Germinal center (tissue), 1 donor: ENCODE measurements at regions not wholly inside any gene's neighbourhood (a gene's known extent, or its start where the extent isn't known, plus 50 kb on each side); places are given as distances from the start of the nearest gene placed in this dataset.

Source experiments
- DNase-seq: peaks from one replicate; pipeline ENCODE4 v3.0.0; 2012; ENCODE audit warnings: mixed read lengths, low spot score

DNA sequence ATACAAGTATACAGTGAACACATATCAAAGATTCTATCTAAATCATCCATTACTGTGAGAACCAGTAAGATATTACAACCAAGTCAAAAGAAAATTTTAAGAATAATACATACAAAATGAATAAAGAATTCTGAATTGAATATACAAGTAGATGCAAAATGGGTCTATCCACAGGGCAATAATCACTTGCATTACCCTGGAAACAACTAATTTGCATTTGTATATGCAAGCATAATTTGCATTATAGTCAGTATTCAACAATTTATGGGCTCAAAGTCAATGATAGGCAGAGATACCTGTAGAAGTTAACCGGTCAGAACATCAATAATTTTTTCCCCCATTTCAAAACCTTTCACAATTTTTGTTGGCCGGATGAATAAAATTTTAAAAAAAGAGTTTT lies 512.2 kb upstream of the ALCAM start:
- no peak for DNase-seq

DNA sequence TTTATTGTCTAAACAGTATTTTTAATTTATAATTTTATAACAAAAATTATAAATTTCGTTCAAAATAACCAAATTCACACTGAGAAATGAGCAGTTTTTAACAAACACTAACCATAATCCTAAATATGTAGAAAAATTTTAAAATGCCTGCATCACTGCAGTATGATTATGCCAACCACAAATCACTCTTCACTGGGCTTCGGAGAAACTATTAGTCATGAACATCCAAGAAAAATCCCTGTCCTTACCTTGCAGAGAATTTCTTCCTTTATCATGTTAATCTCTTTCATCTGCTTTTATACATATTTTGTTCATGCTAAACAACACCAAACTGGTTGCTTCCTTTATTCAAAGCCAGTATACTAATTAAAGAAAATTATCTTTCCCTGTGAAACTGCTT lies 511.0 kb upstream of the ALCAM start:
- DNase-seq = no peak

DNA sequence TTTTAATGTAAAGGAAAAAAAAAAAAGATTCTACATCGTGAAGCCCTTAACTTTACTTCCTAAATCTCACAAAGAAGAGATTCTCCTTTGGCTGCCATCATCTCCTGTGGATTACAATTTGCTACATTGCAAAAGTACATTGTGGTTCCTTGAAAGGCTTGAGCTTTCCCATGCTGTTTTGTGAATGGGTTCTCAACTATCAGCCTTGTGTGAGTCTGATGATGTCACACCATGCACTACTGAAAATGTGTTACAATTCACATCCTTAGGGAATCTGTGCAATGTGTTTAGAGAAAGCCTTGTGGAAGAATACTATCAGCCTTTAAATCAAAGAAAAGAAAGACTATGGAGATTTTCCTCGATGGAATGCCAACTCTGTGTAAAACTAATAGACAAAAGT lies 510.0 kb upstream of the ALCAM start:
- DNase-seq = no peak

DNA sequence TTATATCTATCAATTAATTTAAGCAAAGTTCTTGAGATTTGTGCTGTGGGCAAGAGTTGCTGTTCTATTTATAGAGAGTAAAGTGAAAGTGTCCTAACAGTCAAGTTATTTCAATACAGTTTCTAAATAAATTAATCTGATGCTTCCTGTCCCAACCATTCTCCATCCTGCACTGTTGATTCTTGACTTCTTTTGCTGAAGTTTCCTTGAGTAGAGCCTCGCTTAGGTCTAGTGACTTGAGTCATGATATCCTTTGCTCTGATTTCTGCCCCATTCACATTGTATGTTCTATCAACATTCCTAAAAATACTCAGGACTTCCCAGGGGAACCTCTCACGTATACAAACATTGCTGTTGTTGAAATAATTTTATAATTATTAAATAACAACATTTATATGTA lies 498.4 kb upstream of the ALCAM start:
- no peak for DNase-seq

DNA sequence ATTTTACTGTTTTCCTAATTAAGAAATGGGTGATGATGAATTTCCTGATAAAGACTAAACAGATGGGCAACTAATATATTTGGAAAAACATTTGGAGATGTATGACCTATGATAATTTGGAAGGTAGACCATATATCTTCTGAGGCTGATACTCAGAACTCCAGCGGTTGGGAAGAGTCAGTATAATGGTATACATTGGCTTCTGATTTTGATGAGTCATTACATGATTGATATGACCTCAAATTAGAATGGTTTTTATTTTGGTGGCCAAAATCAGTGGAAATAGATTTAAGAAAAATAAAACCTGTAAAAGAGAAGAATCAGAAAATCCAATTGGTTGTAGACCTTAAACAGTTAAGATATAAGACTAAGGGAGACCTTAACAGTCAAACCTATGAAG lies 496.4 kb upstream of the ALCAM start:
- DNase-seq = no peak

DNA sequence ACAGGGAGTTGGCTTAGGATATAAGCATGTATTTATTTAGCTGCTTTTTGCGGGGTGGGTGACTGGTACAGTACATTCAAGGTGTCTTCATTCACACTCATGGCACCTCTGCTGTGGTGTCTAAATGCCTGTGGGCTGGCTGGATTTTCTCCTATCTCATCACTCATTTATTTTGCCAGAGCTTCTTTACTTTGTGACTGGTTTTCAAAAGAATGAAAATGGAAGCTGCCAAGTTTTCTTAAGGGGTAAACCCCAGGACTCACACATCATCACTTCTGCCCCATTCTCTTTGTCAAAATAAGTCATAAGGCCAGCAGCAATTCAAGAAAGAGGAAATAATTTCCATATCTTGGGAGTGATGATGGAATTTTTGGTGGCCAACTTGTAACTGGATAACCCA lies 493.4 kb upstream of the ALCAM start:
- no peak for DNase-seq

DNA sequence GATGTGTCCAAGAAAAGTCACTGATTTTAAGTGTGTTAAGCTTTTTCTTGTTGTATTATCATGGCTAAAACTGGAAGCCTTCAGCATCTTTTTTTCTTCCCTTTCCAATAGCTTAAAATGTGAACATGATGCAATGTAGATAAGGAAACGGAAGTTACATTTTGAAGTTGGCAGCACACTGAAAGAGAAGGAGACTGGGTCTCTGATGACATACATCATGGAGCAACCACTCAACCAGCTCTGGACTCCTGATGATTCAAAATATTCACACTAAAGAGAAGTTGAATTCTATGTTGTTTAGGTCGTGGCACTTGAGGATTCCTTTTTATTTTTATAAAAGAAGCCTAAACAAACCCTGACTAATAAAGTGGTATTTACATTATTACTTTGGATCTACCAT lies 488.3 kb upstream of the ALCAM start:
- DNase-seq = no peak

DNA sequence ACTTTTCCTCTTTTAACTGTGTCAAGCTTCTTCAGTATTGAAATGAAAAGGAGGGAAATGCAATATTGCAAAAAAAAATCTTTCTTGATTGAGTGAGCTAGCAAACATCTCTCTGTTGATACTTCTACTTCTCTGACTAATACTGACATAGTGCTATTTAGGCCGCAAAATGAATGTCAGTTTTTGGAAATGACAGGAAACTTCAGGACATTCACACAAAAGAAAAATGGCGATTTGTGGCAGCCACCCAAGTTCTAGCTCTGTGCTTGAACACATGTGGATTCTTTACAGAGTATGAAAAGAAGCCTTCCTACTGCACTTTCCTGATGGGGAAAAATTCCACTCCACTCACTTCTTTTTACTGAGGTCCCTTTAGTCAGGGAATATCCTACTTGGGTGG lies 486.8 kb upstream of the ALCAM start:
- DNase-seq = no peak

DNA sequence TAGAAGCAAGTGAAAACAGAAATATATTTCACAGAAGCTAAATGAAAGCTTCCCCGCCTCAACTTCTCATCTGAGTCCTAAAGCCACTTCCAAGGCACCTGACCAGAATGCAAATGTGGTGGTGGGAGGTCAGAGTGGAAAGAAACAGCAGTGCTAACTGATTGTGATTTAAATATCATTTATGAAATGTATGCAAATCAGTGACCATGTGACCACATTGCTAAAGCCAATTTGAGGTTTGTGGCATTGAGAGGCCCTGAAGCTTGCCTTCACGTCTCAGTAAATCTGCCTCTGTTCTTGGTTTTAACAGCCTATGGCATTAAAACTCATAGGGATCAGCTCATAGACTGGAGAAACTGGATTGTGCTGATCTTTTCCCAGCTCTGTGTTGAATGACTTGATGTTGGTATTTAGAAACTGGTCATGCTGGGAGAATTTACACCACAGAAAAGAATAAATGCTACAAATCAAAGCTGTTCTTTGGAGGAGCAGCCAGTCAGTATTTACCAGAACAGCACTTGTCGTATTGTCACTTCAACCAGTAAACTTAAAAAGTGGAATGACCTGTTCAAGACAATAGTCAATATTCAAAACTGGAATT lies 481.4 kb upstream of the ALCAM start:
- DNase-seq = no peak

DNA sequence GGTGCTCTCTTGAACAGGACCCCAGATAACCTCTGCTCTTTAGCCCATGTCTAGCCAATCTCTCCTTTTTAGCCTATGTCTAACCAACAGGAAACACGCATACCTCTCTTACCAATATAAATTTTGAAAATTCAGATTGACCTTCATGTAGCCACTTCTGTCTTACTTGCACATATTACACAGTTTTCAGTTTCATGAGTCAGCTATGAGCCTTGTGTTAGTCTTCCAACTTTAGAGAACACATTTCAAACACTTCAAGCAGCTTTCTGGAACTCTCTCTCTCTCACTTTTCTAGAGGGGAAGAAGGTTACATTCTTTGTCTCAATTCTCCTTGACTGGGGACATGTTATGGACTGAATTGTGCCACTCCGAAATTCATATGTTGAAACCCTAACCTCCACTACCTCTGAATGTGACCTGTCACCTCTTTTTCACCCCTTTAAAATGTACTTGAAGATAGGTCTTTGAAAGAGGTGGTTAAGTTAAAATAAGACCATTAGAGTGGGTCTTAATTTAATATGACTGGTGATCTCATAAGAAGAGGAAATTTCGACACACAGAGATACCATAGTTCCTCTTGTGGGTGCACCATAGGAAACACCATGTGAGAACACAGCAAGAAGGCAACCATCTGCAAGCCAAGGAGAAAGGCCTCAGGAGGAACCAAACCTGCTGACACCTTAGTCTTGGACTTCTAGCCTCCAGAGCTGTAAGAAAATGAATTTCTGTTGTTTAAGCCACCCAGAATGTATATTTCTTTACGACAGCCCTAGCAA lies 480.3 kb upstream of the ALCAM start:
- DNase-seq = no peak

DNA sequence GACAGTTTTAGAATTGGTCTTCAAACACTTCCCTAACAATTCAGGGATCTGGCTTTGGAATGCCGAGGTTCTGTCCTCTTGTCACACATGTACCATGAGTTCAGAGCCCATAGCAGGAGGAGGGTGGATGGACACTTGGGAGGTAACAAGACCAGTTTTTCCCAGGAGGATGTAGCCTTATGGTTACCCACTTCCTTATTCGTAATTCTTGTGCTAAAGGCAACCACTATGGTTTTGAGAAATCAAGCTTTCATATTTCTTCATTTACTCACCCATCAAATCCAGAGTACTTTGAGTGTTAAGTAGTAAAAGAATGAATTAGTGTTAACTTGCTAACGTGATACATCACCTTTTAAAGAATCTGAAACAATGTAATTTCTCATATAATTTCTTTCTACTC lies 479.6 kb upstream of the ALCAM start:
- DNase-seq = no peak

DNA sequence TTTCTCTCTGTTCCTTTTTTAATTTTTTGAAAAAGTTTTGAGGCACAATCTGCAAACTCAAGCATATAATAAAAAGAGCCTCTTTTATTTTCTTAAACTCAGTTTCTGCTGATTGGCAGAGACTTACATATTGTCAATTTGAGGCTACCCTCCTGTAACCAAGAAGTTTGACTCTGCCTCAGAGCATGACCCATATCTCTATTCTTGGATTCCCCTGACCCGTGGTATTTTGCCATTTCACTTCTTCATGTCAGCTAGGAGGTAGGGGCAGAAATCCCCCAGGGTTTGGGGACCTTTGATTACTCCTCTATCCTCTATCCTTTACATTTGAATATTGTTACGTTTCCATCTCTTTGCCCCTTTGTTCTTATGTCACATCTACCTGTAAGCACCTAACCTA lies 479.1 kb upstream of the ALCAM start:
- no peak for DNase-seq

DNA sequence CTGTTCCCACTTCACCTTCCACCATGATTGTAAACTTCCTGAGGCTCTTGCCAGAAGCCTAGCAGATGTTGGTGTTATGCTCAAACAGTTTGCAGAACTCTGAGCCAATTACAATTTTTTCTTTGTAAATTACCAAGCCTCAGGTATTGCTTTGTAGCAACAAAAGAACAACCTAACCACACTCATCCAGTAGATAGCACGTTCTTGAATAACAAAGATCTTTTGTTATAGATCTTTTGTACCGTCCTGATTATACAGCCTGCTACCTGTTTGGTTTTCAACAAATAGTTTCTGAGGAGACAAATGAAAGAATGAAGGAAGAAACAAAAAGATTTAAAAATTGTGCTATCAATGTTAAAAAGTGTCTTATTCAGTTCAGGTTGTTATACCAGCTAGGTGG lies 474.7 kb upstream of the ALCAM start:
- no peak for DNase-seq

DNA sequence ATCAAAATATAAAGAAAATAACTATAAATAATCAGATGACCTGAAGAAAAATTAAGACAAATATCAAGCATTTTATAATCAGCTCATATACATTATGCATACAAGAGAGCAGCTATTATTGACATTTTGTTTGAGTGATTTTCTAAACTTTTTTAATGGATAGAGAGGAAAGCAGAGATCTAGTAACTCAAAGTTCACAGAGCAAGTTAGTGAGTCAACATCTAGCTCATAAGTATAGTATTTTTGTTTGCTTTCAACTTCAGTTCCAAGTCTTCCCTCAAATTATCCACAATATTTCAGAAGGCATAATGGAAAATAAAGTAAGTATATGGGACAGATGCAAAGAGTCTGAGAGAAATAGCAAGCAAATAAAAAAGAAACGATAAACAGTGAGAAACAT lies 470.1 kb upstream of the ALCAM start:
- no peak for DNase-seq

DNA sequence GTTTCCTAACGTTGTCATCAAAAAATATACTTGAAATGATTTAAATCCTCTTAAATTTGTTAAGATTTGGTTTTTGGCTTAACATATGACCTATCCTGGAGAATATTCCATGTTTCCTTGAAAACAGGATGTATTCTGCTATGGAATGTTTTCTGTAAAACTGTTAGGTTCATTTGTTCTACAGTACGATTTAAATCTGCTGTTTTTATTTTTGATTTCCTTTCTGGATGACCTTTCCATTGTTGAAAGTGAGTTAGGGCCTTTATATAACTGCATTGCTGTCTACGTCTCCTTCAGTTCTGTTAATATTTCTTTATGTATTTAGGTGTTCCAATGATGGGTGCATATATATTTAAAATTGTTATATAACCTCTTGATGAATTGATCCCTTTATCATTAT lies 465.3 kb upstream of the ALCAM start:
- DNase-seq = no peak

DNA sequence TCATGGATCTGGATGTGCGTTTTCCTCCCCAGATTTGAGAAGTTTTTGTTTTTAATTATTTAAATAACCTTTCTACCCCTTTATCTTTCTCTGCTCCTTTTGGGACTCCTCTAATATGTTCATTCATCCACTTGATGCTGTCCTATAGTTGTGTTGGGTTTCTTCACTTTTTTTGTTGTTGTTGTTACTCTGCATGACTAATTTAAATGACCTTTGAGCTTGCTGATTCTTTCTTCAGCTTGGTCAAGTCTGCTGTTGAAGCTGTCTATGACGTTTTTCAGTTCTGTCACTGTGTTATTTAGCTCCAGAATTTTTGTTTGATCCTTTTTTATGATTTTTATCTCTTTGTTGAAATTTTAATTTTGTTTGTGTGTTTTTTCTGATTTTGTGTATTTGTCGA lies 463.6 kb upstream of the ALCAM start:
- no peak for DNase-seq

DNA sequence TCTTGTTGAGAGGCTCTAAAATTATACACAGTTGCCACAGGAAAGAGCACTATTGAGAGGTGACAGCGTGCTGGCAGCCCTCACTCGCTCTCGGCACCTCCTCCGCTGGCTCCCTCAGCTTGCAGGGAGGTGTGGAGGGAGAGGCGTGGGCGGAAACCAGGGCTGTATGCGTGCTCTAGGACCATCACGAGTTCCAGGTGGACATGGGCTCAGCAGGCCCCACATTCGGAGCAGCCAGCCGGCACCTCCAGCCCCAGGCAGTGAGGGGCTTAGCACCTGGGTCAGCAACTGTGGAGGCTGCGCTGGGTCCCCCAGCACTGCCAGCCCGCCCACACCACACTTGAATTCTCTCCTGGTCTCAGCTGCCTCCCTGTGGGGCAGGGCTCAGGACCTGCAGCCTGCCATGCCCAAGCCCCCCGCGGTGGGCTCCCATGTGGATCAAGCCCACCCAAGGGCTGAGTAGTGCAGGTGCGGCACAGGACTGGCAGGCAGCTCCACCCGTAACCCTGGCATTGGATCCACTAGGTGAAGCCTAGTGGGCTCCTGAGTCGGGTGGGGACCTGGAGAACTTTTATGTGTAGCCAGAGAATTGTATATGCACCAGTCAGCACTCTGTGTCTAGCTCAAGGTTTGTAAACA lies 460.6 kb upstream of the ALCAM start:
- DNase-seq = no peak

DNA sequence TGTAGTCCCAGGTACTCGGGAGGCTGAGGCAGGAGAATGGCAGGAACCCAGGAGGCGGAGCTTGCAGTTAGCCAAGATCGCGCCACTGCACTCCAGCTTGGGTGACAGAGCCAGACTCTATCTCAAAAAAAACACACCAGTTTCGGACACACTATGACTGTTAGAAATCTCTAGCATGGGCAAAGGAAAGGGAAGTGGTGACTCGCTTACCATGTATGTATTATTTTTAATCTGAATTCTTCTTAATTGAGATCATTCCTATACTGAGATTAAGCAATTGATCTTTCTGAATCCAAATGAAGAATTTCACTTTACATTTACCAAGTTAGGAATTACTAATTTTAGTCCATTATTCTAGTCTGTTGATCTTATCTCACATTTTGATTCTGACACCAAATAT lies 459.2 kb upstream of the ALCAM start:
- no peak for DNase-seq

DNA sequence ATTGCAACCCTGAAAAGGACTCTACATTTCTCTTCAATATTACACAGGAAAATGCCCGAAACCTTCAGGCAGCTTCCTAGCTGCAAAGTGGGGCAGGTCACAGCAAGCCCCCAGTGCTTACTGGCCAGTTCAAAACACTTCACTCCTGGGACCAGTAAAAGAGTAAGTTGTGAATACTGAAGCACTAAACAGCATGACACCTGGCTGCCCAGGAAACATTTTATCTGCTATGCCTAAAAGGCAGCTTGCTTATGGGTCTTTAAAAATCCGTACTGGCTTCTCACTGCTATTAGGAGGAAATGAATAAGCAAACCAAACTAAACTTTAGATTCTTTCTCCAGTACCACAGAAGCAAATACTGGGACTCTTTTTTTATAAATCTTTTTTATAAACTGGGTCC lies 457.9 kb upstream of the ALCAM start:
- no peak for DNase-seq

DNA sequence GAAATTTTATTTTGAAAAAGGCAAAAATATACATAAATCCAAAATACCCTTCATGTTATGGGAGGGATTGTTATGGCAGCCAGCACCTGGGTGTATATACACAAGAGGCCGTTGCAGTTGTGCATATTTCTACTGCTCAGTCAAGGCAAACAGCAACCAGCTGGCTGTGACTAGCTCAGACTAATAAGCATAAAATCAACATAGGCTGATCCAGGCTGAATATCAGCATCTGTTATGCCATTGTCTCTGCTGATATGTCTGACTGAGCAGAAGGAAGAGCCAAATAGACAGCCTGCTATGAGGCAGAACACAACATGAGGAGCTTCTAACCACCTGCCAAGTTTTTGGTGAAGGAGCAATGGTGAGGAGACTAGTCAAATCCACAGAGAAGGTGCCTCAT lies 457.5 kb upstream of the ALCAM start:
- DNase-seq = no peak

DNA sequence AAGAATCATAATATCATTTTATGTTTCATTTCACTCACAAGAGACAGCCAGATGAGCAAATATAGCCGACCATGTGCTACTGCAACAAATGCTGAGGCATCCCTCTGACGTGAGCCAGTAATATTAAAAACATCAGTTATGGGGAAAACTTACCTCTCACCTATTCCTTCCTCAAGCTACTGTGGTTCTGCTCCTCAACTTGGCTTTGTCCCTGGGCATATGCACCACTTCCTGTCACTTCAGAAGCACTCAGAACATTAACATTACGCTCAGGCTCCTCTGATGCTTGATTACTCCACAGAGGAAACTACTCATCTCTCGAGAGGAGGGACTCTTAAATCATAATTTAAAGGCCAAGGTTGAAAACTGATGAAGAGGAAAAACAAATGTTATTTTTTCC lies 457.0 kb upstream of the ALCAM start:
- no peak for DNase-seq

DNA sequence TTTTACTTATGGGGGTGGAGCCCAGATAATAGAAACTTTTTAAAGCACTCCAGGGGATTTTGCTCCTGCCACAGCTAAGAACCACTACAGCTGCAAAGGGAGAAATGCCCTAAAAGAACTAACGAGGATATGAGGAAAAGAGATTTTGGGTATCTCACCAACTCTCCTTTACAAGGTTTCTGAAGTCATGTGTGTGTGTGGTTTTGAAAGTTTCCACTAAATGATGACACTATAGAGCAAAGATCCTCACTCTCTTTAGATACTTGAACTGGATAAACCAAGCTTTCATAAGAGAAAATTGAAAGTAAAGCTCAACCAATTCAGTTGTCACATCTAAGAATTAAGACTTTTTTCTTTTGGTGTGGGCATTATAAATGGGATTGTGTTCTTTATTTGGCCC lies 455.3 kb upstream of the ALCAM start:
- no peak for DNase-seq

DNA sequence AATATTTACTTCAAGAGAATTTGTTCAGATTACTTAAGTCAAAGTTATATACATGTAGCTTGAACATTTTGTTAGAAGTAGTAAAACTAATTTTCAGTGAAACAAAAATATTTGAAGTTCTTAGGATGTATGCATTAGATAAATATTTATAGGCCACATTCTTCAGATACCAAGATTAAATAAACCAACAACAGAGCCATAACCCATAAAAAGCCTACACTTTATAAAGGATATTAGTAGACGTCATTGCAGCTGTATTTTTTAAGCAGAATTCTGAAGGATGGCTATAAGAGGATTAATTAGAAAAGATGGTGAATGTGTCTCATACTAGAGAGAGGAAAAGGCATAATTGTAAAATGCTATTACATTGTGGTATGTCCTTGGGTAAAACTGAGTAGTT lies 449.7 kb upstream of the ALCAM start:
- no peak for DNase-seq

DNA sequence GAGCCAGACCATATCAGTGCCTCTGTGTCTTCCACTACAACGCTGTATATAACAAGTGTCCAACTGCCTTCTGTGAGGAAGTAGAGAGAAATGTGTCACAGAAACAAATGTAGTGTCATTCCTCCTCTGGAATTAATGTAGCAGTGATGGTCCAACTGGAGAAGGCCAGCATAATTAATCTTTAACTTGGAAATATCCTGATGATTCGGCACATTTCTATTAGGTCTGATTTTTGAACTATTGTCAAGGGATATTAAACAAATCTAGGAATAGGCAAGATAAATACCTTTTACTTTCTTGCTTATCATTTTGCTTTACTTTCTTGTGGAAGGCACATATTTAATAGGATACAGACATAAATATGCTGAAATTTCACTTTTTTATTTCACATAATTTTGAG lies 446.2 kb upstream of the ALCAM start:
- no peak for DNase-seq
